Right lung (tissue), 2 donors: ENCODE measurements at regions not wholly inside any gene's neighbourhood (a gene's known extent, or its start where the extent isn't known, plus 50 kb on each side); places are given as distances from the start of the nearest gene placed in this dataset.

Experiments used
- DNase-seq, 2 donors: peaks; one replicate each; pipeline ENCODE4 v3.0.0-alpha.2; 2013

DNA sequence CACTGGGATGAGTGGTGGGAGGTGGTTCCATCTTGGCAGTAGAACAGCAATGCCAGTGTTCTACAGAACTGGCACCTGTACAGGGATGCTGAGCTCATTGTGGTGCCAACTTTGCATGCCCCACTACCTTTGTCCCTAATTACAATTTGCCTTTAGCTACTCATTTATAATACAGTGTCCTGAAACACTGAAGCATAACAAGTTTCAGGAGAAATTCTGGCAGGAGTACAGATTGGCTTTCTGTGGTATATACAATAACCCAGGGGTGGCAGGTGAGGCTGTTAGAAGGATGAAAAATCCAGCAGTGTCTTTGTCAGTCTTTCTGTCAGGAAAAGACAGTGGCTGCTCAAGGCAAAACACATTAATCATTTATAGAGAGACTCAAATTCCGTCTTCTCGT, 240.3 kb downstream of the FAM76B start:
- no peak for DNase-seq

DNA sequence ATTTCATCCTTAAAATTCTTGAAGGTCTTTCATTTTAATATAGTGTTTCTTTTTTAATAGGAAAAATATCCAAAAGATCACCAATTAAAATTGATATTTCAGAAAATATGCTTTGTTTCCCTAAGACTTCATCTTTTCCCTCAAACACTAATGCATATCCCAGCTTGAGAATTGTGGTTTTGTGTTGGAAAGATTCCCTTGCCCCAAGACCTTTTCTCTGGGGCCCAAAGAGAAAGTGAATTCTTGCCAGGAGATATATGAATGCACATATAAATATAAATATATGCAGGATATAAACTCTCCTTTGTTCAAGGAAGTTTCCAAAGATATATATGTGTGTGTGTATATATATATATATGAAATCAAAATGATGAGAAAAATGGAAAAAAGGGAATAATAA, 241.2 kb downstream of the FAM76B start:
- no peak for DNase-seq

DNA sequence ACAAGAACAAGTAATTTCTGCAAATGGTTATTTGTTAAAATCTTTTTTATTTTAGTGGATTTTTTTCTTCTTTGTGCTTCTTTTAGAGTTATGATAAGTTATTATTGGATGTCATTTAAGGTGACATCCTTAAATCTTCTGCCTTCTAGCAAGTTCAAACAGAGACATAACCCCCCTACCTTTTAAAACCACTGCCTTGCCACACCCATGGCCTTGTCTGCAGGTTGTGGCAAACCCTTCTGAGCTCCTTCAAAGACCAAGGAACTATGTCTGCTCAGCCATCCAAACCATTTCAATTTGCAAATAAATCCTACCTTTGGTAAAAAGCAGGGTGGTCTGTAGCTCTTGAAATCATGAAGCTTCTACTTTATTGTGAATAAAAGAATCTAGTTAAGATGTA, 241.6 kb downstream of the FAM76B start:
- no peak for DNase-seq

DNA sequence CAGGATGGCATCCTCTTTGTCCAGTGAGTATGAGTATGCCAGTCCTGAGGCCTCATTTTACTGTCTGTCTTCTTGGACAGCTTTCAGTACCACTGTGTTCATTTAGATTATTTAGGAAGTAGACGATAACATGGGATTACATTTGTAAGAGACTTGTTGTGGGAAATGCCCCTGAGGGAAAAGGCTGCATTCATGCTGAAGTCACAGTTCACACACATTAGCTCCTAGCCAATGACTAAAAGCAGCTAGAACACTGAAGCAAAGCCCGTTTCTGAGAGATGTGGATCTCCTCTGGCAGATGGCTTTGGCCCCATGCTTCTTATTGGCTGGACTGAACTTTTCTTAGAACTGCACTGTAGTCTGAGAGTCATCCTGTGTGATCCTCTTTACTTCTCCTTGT, 242.4 kb downstream of the FAM76B start:
- DNase-seq: no peak

DNA sequence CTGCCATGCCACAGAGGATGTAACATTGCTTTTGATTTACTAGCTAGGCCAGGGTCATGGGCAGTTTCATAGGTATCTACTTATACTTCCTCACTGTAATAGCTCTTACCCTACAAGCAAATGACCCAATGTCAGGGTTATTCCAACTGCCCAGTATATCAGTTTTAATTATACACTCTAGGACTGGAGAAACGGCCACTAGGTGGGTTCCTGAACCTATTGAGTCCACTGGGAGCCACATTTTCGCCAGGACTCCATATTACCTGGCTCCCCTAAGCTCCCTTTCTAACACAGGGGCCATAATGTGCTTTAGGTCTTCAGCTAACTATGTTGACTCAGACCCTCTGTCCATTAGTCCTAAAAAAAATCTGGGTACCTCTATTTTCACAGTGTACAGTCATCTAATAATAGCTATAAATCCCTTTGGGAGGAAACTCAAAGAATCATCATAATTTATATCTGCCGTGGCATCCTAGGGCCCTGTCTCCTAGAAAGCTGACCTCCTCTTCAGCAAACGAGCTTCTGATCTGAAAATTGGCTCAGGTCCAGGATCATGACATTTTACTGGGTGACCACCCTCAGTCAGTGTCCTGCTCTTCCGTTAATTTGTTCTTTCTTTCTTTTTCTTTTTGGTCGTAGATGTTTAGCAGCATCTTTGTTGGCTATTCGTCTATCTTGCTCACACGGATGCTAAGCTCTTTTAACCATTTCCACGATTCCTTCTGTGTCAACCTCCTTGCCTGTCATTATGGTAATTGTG, 244.3 kb downstream of the FAM76B start:
- DNase-seq: no peak

DNA sequence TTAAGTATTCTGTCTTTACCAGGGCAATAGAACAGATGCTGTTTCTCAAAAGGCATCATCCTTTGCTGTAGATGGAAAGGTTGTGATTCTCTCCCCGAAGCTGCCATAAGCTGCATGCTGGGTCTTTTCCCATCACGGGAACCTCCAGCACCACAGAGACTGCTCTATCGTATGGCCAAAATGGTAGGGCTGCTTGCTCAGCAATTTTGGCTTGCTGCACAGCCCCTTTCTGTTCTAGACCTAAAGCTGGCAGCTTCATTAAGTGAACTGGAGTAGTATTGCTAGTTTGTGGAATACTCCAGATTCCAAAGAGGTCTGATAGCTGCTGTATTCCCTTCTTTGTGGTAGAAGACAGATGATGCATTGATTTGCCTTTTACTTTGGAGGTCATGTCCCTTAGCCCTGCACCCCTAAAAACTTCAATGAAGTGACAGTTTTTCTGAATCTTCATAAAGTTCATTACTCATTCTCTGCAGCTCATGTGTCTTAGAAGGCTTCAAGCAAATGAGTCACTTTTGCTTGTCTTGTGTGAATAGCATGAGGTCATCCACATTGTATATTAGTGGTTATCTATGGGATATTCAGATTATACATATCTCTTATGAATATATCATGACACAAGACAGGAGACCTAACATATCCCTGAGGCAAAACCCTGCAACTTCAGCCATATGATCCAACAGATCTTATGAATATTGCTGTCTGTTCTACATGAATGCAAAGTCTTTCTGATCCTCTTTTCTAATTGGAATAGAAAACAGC, 245.3 kb downstream of the FAM76B start:
- DNase-seq: no peak

DNA sequence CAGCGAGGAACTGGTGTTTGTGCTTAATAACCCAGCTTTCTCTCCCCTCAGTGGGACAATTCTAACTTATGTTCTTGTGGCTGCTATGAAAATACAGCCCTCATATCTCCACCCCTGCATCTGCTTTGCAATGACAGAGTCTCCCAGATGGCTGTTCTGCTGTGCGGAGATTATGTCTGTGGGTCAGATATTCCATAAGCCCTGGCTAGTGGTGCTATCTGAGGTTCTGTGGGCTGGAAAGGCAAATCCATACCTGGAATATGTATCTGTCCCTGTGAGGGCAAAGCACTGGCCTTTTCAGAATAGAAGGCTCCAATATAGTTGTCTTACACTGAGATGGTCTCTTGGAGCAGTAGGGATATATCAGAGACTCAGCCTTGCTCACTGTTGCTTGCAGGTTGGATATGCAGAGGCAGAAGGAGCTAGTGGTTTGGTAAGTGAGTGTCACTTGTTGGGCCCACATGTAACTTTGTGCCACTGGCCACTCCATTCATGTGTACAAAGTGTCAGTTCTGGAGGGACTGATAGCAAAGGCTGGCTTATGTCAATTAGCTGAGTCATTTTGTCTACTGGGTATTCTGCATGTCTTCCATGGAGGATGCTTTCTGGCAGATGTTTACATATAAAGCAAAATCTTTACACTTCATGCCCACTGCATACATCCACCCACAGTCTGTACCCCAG, 246.6 kb downstream of the FAM76B start:
- no peak for DNase-seq

DNA sequence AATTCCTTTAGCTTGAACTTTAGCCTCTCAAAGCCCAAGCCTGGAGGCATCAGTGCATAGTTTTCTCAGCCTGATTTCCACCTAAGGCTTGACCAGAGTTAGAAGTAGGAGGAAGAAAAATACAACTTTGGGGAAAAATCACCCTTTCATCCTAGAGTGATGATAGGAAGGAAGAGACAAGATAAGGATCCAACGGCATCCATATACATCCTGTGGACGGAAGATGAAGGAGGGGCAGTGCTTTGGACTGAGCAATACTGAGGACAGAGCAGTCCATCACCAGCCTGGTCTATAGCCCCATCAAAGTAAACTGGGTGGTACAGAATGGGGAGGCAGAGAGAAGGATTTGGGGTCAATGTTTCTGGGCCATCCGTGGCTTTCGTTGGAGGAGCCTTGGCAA, 247.9 kb downstream of the FAM76B start:
- DNase-seq: no peak

DNA sequence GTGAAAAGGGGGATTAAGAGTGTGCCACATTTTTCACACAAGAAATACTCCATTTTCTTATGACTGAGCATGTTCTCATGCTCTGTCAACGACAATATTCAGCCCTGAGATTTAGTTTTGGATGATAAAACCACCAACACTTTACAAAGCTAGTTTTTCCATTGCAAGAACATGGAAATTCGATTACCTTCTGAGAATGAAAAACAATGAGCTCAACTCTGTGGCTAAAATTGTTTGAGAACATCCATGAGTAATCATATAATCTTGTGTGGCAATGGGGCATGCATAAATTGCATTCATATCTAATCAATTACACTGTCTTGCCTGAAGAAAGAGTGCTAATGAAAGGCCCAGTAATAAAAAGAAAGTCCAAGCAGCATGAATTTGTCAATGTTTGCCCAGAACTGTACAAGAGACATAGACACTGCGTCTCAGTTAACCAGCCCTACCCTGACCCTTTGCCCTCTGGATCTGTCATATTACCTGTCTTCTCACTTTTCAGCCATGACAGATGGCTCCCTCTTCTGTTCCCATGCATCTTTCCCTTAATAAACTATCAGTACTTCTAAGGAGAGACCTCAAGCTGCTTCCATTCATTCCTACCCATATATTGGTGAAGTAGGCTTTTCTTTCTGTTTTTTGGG, 253.4 kb downstream of the FAM76B start:
- DNase-seq: no peak

DNA sequence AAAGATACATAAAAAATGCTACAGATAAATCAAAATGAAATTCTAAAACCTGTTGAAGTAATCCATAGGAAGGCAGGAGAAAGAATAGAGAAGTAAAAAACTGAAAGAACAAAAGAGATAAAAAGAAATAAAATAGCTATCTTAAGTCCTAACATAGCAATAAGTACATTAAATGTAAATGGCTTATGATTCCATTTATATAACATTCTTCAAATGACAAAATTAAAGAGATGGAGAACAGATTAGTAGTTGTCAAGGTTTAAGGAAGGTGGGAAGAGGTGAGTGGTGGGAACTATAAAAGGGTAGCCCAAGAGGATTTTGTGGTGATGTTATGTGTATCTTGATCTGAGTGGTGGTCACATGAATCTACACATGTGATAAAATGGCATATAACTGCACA, 254.8 kb downstream of the FAM76B start:
- no peak for DNase-seq

DNA sequence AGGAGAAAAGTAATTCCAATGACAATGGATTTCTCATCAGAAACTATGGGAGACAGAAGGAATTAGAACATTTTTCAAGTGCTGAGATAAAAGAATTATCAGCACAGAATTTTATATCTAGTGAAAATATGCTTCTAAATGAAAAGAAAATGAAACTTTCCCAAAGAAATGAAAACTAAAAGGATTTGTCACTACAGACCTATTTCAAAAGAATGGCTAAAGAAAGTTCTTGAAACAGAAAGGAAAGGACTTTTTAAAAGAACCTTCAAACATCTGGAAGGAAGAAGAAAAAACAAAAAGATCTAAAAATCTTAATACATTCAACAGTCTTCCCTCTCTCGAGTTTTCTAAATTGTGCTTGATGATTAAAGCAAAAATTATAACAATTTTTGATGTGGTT, 255.4 kb downstream of the FAM76B start:
- DNase-seq: no peak

DNA sequence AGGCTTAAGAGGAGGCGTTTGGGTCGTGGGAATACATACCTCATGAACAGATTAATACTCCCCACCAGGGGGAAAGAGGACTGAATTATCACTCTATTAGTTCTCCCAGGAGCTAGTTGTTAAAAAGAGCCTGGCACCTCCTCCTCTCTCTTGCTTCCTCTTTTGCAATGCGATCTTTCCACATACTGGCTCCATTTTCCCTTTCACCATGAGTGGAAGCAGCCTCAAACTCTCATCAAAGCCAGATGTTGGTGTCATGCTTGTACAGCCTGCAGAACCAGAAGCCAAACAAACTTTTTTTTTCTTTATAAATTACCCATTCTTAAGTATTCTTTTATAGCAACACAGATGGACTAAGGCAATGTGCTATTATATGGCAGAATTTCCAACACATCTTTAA, 258.5 kb downstream of the FAM76B start:
- no peak for DNase-seq

DNA sequence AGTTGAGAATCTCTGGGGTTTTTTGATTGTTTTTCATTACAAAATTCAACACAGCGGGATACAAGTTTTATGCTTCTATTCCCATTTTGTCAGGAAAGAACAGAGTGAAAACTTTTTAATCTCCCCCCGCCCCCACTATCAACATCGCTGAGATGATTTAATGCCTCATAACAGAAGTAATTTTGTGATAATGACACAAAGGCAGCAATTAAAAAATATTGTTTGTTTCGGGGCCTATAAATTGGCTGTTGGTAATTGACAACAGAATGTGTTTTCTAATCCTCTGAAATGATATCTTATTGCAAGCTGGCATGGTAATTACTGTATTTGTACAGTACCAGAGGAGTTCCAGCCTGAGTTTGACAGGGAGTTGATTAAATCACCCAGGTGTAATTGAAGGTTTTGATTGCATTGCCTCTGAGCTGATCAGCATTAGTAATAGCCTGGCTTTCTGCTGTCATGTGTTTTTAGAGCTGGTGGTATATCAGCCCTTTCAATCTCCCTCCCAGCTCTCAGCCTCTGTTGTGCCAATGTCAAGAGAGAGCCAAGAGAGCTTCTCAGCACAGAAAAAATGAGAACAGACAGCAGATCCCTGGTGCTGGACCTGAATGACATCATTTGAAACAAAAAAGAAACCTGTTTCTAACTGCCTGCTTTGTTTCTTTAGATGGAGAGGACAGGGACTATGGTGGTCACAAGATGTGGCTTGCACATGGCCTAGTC, 265.1 kb downstream of the FAM76B start:
- no peak for DNase-seq

DNA sequence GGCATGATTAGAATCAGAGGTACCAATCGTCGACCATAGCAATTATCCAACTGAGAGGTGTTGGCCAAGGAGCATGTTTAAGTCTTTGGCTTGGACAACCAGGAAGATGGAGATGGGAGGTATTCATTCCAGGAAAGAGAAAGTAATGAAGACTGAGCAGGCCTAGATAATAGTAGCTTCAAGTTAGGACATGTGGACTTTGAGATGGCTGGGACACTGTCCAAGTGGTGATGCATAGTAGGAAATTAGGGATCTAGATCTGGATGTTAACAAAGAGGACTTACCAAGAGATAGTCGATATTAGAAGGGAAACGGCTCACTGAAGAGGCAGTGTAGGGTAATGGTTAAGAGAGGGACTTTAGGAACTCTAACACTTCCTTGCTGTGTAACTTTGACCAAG, 266.7 kb downstream of the FAM76B start:
- DNase-seq: no peak

DNA sequence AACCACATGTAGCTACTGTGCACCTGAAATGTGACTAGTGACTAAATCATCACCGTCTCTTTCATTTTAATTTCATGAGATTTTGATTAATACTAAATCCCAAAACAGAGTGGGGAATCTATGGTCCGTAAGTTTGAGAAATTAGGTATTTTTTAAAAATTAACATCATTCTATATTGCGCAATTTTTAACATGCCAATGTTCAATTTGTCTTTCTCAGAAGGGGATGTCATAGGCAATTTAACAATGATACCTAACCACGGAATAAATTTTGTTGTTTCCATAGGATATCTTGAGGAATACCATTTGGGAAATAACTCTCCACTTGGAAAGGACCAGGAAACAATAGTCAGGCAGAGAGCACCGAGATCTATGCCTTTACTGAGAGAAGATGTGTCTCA, 267.7 kb downstream of the FAM76B start:
- no peak for DNase-seq

DNA sequence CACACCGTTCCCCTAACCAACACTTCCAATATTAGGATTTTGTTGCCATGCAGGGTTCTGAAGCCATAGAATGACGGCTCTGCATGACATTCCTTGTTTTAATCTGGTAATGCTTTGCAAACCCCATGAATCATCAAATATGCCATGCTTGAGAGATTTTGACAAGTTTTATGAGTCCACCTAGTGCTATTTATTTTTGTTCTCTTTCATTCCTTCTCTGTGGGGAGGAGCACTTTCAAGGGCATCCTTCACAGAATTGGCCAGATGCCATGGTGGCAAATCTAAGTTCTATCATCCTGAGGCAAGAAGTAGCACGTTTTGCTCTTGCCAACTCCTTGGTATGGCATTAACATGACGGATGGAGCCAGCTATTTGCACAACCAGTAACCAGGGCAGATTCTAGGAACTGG, 268.4 kb downstream of the FAM76B start:
- no peak for DNase-seq

DNA sequence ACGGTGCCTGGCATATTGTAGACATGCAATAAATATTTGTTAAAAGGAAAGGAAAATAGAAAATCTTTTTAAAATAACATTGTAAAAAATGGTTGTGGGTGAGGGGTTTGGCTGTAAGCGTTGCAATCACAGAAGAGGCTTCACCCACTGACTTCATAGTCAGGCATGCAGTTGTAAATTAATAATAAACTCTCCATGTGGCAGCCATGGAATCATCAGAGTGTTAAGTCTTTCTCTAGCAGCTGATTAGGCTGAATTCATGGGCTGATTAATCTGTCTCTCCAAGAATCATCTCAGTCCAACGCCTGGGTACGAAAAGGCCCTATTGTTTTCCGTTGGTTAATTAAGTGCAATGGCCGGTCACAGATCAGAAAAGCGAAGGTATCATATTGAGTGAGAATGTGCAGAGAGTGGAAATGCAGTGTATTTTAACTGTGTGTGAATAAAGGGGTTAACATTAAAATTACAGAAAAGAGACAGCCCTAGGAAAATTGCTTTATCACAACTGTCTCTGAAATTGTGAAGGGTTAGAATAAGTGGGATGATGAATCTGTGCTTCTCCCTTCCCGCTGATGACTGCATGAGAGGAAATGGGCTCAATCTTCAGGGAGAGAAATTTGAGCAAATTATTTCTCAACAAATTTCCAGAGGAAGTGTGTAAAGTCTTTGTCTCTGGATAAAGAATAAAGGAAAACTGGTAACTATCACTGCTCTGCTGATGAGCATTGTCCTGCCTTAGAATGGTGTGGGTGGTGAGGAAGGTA, 269.0 kb downstream of the FAM76B start:
- DNase-seq: no peak

DNA sequence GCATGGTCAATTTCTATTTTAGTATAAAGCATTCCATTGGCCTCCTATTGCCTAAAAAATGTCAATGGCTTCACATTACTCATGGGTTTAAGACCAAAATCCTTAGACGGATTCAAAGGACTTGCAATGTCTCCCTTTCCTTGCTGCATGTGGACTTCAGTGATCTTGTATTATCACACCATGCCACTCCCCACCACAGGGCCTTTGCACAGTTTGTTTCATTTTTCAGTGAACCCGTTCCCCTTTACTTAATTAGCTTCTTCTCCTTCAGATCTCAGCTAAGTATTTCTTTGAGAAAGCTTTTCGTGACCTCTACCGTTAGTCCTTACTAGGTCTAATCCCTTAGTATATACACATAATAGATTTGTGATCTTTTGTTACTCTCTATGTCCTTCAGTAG, 269.7 kb downstream of the FAM76B start:
- DNase-seq: no peak

DNA sequence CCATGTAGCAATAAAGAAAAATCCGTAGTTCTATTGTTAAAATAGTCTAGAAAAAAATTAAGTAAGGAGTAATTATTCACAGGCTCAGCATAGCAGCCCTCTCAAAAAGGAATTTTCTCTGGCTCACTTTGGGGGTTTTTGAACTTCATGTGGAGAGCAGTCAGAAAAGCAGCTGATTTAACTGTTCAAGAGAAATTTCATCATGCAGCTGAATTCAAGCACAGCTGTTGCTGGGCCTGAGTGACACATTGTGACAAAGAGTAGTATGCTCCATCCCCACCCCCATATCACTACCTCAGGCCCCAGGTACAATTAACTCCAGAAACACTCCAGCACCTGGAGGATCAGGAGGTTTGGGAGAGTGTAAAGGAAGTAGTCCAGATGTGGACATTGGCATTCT, 272.1 kb downstream of the FAM76B start:
- peak; percentile 48 to 59 for DNase-seq

DNA sequence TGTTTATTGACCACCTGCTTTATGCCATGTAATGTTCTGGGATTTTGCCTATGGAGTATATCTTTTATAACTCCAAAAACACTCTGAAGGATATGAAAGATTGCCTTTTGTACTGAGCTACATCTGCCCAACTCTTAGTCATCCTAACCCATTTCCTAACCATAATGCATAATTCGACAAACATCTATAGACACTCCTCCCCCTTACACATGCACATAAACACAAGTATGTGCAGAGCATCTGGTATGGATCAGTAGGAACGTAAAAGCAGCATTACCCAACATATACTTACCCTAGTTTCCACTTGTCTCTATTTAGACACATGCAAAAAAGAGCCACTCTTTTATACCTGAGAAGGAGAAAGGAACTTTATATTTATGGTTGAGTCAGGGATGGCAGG, 272.8 kb downstream of the FAM76B start:
- DNase-seq: no peak

DNA sequence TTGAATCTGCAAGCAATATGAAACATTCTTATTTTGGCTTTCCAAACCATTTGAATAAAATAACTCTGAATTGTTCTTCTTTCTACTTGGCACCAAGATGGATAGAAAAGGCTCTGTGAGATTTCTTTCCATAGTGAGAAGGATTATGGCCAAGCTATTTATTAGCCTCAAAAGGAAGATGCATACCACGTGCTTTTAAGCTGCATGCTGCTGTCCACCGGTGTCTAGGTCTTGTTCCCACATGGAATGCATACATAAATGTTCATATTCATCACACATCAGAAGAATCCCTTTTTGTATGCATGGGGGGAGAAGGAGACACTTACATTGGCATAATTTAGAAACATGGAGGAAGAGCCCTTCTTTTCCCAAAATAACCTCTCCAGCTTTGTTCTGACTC, 273.4 kb downstream of the FAM76B start:
- no peak for DNase-seq
